Kidney (tissue), 13 donors: ENCODE measurements at regions not wholly inside any gene's neighbourhood (a gene's known extent, or its start where the extent isn't known, plus 50 kb on each side); places are given as distances from the start of the nearest gene placed in this dataset.

Source experiments
- DNase-seq, 5 donors: peaks; one replicate each; pipeline ENCODE4 v3.0.0-alpha.2; 2013 to 2020
- FAIRE-seq: peaks from 2 replicates; lab custom pipeline; 2012; peaks lifted over from hg19 to GRCh38; lab: Jason Lieb, UNC
- H3K27ac ChIP-seq, 2 donors: one replicate each; pipeline ENCODE4 v1.7.0; 2013; ENCODE audit warnings: low read depth in 2 of 2, low read length in 2 of 2, inconsistent platforms in 1 of 2
- H3K27me3 ChIP-seq: one replicate; pipeline ENCODE4 v1.7.1; 2013; ENCODE audit warnings: low read length, inconsistent platforms; ENCODE audit not compliant: control insufficient read depth, insufficient read depth
- H3K36me3 ChIP-seq, 3 donors: one replicate each; pipeline versions ENCODE4 v1.7.0 to v1.7.1; 2013; ENCODE audit warnings: low read length in 3 of 3, control low read depth in 1 of 3, inconsistent platforms in 1 of 3; ENCODE audit not compliant: insufficient read depth in 3 of 3, control insufficient read depth in 2 of 3
- H3K4me1 ChIP-seq, 3 donors: one replicate each; pipeline versions ENCODE4 v1.7.0 to v1.7.1; 2013; ENCODE audit warnings: low read length in 3 of 3, inconsistent platforms in 1 of 3, low read depth in 1 of 3; ENCODE audit not compliant: control insufficient read depth in 2 of 3, insufficient read depth in 2 of 3
- H3K4me3 ChIP-seq, 3 donors: one replicate each; pipeline versions ENCODE4 v1.7.0 to v1.8.1; 2013; ENCODE audit warnings: low read length in 3 of 3, control low read depth in 1 of 3, inconsistent platforms in 1 of 3
- H3K9ac ChIP-seq, 3 donors: one replicate each; pipeline versions ENCODE4 v1.7.0 to v1.7.1; 2013; ENCODE audit warnings: low read length in 3 of 3, control low read depth in 1 of 3, inconsistent platforms in 1 of 3
- H3K9me3 ChIP-seq, 3 donors: one replicate each; pipeline versions ENCODE4 v1.7.0 to v1.7.1; 2013; ENCODE audit warnings: low read length in 3 of 3, control low read depth in 1 of 3, inconsistent platforms in 1 of 3; ENCODE audit not compliant: control insufficient read depth in 2 of 3, insufficient read depth in 1 of 3
- intact Hi-C: fragments of 100-400 bp; cut with DNase I; formaldehyde crosslinking; loops from one replicate; pipeline ENCODE4 v1.11.1; 2022
- TF ChIP-seq, protein P1 (sequence below): IDR thresholded peaks from 3 replicates; pipeline ENCODE4 v1.5.1; 2012; ENCODE audit warnings: mild to moderate bottlenecking, moderate library complexity, borderline replicate concordance; ENCODE audit not compliant: insufficient read depth; ENCODE audit errors: extremely low read depth
- donor health status: control.
- donor health status: control.
- donor health status: control.
- donor health status: control.
- donor health status: control.
- donor health status: DM: yes; HTN: yes; CAD: no.
- donor health status: Normal renal cell carcinoma (clear cell type).

DNA sequence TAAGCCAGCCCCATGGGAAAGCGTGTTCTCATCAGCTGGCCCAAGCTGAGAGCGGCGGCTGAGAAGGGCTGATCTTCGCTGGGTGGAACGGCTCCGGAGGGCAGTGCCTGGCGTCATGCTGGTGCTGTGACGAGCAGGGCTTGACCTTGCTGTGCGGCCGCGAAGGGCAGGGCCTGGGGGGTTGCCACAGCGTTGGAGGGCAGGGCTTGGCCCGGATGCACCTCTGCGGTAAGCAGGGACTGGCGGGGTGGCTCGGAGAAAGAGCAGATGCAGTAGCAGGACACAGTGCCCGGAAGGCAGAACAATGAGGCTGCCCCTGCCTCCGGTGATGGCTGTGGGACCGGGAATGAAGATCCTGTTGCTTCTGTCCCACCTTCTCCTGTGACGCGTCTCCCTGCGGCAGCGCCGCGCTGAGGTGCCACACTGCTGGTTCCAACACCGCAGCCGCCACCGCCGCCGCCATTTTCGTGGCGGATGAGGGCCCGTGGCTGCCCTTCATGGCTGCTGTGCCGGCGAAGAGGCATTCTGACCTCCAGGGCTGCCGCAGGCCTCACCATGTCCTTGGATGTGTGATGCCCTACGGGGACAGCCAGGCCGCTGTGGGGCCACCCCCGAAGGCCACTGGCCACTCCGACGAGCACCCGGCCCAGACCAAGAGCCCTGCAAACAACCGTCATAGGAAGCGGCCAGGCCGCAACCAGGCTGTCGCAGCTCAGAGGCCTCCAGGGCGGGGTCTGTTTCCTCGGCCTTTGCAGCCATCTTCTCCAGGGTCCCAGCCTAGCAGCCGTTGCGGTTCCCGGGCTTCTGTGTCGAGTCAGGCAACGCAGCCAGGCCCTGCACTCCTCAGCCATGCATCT lies 890.5 kb upstream of the CTNND2 start:
- intact Hi-C loops: no loop called here
- Histone ChIP-seq H3K9ac (no peak overlapping the region), H3K36me3 (no peaks in the 10 kb centered on the region), H3K27ac (no peak overlapping the region), H3K4me3 (no peak overlapping the region), H3K27me3 (no peaks in the 10 kb centered on the region), H3K4me1 (no peaks in the 10 kb centered on the region), H3K9me3 (peaks cover 0 to 3% (median 0%) of the 10 kb centered on the region in 3 donors)
- DNase-seq: peak in 1 of 5 donors; percentile 69
- TF ChIP-seq, protein P1, sequence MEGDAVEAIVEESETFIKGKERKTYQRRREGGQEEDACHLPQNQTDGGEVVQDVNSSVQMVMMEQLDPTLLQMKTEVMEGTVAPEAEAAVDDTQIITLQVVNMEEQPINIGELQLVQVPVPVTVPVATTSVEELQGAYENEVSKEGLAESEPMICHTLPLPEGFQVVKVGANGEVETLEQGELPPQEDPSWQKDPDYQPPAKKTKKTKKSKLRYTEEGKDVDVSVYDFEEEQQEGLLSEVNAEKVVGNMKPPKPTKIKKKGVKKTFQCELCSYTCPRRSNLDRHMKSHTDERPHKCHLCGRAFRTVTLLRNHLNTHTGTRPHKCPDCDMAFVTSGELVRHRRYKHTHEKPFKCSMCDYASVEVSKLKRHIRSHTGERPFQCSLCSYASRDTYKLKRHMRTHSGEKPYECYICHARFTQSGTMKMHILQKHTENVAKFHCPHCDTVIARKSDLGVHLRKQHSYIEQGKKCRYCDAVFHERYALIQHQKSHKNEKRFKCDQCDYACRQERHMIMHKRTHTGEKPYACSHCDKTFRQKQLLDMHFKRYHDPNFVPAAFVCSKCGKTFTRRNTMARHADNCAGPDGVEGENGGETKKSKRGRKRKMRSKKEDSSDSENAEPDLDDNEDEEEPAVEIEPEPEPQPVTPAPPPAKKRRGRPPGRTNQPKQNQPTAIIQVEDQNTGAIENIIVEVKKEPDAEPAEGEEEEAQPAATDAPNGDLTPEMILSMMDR: no peak
- FAIRE-seq: no peak

DNA sequence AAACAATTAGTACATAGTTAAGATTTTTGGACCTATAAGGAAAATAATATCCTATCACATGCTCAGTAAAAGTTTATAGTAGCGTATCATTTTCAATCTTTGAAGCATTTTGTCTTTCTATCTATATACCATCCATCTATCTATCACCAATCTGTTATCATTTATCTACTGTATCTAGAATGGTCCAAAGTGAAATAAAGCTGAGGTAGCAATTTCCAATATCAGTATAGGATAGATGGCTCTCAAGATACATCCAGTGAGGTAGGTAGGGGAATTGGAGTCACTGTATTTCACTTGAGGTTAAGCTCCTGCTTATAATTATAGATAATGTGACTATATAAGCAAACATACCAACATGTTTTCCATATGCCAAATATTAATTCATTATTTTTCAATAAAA lies 889.1 kb upstream of the CTNND2 start:
- no peak for DNase-seq
- no peak overlapping the region for H3K9ac ChIP-seq
- peaks cover 0 to 3% (median 0%) of the 10 kb centered on the region in 3 donors for H3K9me3 ChIP-seq
- TF ChIP-seq, protein P1: no peak
- no peak overlapping the region for H3K27ac ChIP-seq
- H3K27me3 ChIP-seq: no peaks in the 10 kb centered on the region
- FAIRE-seq: no peak
- no peaks in the 10 kb centered on the region for H3K36me3 ChIP-seq
- intact Hi-C loops: no loop called here
- H3K4me1 ChIP-seq: no peaks in the 10 kb centered on the region
- H3K4me3 ChIP-seq: no peak overlapping the region

GRCh38 chr5:12780536-12780935 lies 876.3 kb upstream of the CTNND2 start:
- intact Hi-C loops: no loop called here
- no peak for FAIRE-seq

More at GRCh38 chr5:12780536-12780935, 876.3 kb upstream of the CTNND2 start:
- Histone ChIP-seq H3K27ac (no peak overlapping the region), H3K9ac (no peak overlapping the region), H3K27me3 (no peaks in the 10 kb centered on the region), H3K4me3 (no peak overlapping the region), H3K36me3 (no peaks in the 10 kb centered on the region), H3K4me1 (no peaks in the 10 kb centered on the region), H3K9me3 (no peaks in the 10 kb centered on the region)
- no peak for DNase-seq
- TF ChIP-seq, protein P1: no peak
